ENCODE measurements at regions not wholly inside any gene's neighbourhood (a gene's known extent, or its start where the extent isn't known, plus 50 kb on each side); places are given as distances from the start of the nearest gene placed in this dataset.
"Not testable (repeated sequence)": the region's sequence is repeated elsewhere in the genome, so short reads cannot be mapped to it uniquely, and the experiment has no call there.

DNA sequence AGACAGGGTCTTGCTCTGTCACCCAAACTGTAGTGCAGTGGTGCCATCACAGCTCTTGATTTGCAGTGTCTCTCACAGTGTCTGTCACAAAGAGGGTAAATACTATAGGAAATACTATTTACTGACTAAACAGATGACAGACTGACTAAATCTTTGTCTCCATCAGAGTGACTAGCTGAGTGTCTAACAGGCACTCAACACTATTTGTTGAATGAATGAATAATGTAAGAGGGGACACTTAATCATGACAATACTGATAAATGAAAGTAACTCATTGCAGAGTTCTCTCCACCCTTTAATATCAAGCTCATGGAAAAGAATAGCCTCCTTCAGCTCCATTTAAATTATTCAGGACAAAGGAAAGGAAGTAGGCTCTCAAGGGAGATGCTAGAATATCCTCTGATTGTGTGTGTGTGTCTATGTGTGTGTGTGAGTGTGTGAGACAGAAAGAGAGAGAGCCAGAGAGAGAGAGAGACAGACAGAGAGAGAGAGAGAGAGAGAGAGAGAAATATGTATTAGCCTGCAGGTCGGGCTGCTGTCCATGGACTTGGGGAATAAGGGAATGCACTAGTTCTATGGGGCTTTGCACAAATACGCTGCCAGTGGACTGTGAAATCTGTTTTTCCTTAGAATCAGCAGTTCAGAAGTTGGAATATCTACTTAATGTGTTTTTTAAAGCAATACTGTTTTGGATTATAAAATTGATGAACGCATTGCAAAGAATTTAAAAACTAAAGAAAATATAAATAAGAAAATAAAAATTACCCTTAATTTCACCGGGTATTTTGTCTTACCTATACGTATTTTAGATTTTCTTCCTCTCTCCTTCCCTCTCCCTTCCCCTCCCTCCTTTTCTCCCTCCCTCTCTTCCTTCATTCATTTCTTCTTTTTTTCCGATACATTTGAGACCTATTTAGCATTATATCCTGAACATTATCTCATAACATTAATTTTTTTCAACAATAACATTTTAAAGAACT lies 132.9 kb upstream of the LRIG1 start:
- DNase-seq: no peak

DNA sequence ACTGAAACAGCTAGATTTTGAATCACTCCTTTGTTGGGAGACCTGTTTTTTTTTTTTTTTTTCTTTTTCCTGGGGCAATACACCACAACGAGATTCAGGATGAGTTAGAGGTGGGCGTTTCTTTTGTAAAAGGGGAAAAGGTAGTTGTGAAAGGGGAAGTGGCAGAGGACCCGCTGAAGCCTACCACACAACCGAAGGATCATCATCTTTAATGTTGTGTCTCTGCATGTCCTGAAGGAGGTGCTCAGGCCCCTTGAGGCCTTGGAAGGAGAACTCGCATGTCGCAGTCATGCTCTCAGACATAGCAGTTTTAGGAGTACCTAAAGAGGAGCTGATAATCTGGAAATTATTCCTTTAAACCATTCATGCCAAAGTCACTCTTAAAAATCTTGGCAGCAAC lies 137.9 kb upstream of the LRIG1 start:
- DNase-seq: no peak

DNA sequence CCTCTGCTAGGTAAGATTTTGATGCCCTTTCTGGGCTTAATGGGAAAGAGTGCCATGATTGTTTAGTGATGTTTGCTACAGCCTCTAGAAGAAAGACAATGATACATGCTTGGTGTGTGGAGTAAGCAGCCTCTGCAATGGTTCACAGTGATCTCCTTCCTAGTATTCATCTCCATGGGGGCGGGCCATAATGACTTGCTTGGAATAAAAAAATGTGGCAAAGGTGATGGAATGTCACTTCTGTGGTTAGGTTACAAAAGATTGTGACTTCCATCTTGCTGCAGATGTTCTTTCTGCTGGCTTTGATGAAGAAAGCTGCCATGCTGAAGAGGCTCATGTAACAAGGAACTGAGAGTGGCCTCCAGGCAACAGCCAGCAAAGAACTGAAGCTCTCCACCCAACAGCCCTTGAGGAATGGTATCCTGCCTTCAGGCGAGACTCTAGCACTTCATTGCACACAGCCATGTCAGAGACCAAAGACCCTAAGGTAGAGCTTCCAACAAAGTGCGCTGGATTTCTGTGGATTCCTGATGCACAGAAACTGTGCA lies 139.1 kb upstream of the LRIG1 start:
- DNase-seq: no peak

DNA sequence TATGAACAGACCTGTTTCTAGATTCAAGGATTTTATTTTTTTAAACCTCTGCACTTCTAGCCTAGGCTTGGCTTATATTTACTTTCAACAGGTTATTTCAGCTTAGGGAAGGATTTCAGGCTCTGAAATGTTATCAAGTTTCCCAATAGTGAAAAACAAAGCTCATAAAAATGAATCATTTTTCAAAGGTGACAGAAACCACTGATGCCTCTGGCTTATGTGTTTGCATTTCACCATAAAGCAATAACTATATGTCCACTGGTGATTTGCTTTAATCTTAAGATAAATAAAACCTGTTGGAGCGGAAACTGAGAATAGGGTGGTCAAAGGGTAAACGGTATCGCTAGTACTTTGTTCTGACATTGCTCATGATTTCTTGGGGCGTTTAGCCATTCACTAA lies 141.2 kb upstream of the LRIG1 start:
- DNase-seq: no peak

DNA sequence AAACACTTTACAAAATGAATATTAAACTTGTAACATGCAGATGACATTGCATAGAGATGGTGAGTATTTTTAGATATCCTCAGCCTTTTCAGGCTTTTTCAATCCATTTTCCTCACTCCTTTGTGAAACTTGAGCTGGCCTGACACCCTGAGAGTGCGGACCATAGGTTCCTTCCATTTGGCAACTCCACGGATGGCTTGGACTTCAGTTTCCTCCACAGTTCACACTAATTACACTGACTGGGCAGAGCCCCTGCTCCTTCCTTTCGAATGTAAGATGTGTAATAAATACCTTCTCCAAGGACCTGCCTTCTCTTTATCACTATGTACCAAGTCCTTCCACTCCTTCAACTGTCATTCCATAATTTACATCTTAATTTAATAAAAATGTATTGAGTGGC lies 141.7 kb upstream of the LRIG1 start:
- no peak for DNase-seq

DNA sequence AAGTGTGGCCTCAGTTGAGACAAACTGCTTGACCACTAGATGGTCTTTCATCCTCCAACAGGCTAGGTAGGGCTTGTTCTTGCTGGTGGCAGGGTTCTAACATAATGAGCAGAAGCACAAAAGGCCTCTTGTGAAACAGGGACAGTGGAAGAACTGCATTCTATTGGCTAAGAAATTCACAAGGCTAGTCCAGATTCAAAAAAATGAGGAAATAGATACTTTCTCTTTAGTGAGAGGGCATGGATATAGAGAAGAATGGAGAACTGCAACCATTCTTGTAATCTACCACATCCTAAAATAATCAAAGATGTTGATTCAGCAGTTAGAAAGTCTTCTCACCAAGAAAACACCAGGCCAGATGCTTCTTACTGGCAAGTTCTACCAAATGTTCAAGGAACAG lies 143.7 kb upstream of the LRIG1 start:
- DNase-seq: no peak

DNA sequence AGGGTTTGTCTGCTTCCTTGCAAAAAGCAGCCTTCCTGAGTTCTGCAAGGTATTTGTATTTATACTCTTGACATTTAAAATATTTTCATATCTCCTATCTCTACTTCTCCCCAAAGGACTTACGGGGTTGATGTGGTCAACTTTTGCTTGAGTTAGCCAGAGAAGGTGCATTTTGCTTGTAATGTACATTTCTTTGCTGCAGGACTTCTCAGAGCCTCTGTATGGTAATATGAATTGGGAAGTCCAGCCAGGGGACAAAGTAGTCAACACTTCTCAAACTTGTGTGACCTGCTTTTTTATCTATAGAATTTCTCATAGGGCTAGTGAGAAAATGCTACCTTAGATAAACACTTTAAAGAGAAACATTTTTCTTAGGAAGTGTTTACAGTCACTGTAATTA lies 148.2 kb upstream of the LRIG1 start:
- no peak for DNase-seq

DNA sequence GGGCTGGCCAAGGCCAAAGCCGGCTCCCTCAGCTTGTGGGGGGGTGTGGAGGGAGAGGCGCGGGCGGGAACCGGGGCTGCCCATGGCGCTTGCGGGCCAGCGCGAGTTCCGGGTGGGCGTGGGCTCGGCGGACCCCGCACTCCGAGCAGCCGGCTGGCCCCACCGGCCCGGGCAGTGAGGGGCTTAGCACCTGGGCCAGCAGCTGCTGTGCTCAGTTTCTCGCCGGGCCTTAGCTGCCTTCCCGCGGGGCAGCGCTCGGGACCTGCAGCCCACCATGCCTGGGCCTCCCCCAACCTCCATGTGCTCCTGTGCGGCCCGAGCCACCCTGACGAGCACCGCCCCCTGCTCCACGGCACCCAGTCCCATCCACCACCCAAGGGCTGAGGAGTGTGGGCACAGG lies 150.7 kb upstream of the LRIG1 start:
- DNase-seq: not testable (repeated sequence)

DNA sequence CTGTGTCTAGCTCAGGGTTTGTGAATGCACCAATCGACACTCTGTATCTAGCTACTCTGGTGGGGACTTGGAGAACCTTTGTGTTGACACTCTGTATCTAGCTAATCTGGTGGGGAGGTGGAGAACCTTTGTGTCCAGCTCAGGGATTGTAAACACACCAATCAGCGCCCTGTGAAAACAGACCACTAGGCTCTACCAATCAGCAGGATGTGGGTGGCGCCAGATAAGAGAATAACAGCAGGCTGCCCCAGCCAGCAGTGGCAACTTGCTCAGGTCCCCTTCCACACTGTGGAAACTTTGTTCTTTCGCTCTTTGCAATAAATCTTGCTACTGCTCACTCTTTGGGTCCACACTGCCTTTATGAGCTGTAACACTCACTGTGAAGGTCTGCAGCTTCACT lies 151.3 kb upstream of the LRIG1 start:
- DNase-seq: not testable (repeated sequence)

DNA sequence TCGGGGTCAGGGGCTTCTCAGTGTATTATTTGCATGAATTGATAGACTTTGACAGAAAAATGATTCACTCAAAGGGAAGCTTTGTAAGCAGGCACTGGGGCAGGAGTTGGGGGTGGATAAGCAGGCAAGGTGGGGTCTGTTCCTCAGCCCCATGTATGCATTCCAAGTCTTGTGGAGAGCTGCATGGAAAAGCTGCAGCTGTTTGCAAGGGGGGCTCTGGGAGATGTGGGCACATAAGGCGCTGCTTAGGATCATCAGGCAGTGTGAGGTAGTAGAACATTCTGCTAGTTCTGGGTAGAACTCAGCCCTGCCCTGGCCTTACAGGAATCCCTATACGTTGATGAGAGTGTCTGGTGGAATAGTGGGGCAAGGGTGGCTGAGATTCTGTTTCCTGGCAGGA lies 154.2 kb upstream of the LRIG1 start:
- no peak for DNase-seq

DNA sequence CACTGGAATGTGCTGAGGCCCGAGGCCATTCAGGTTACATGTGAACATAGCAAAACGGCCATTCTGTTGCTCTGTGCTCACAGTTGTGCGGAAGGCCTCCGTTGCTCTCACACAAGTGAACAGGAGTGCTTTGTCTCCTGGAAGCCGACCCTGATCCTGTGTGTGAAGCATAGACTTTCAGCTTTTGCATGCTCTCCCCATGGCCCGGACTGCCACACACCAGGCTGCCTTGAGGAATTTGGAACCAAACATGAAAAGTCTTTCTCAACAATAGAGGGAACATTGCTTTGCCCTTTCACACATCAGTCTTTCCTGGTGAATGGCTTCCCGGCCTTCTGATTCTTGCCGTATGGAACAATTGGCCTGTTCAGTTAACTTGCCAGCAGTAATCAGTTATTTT lies 154.8 kb upstream of the LRIG1 start:
- no peak for DNase-seq

DNA sequence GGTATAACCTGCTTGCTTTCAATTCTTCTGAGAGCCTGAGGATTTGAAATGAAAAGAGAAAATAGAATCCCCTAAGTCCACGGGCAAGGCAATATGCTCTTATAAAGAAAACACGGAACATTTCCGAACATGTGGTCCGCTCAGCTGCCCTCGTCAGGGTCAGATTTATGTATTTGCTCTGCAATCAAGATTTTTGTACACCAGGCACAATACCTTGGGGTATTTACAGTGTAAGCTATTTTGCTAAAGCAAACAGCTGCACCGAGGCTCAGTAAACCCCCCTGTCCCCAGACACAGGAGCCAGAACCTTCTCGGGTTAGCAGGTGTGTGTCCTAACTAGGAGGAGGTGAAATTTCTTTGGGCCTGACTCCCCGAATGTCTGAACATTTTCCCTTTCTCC lies 155.8 kb upstream of the LRIG1 start:
- DNase-seq: no peak

DNA sequence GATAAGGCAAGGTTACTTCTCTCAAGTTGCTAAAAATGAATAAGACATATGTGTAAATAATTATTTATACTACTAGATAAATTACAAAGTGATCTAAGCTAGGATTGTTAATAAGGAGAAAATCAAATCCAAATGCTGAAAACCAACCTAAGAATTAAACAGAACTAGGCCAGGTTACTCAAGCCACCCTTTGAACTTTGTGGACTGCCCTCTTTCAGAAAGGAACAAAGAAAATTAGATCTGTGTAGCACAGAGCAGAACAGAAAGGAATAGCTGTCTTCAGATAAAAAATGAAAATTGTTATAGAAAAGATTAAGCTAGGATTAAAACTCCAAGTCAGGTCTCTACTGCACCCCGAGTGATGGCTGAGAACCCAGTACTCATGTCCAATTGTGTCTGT lies 158.2 kb upstream of the LRIG1 start:
- DNase-seq: no peak

DNA sequence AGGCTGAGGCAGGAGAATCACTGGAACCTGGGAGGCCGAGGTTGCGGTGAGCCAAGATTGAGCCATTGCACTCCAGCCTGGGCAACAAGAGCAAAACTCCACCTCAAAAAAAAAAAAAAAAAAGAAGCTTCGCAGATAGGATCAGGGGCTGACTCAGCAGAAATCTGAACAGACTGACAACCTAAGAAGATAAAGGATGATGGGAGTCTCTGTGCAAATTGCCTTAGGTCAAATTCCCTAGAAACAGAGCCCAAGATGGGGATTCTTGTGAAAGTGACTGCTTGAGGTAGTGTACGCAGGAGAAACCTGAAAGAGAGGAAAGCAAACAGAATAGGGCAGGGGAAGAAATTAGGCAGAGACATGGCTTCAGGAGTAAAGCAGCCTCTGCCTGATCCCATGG lies 160.8 kb upstream of the LRIG1 start:
- DNase-seq: no peak

DNA sequence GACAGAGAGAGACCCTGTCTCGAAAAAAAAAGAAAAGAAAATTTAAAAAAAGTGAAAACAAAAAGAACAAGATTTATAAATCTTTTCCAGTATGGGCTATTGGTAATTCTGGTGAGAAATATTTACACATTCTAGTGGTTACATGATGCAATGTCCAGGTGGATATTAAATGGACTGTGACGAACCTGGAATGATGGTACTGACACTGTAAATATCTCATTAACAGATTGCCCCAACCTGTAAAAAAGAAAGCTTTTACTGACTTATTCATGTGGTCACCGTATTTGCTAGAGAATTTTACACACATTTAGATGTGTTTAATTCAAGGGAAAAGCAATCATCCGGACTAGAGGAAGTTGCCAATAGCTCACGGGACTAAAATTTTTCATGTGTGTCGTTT lies 162.1 kb upstream of the LRIG1 start:
- DNase-seq: no peak

DNA sequence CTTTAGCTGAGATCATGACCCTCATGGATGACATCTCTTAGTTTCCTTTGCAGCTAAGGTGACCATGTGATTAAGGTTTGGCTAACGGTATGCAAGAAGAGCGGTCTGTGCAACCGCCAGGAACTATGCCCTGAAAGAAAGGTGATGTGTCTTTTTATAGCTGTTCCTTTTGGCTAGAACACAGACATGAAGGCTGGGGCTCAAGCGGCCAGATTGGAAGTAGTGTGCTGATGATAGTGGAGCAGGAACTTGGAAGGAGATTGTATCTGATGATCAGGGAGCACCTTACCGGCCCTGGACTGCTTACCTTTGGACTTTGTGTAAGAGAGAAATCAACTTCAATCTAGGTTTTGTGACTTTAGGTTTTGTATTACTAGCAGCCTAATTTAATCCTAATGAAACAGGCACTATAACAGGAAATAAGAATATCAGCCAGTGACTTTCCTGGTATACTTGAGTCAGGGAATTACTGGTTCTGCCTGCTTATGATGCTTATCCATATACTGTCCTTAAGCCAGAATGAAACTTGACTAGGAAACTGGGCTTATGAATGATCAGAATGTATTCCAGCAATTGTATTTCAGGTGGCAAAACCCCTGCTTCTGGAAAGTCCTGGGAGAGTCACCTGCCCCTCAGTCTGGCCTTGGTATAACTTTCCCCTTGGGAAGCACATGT lies 164.3 kb upstream of the LRIG1 start:
- DNase-seq: no peak

DNA sequence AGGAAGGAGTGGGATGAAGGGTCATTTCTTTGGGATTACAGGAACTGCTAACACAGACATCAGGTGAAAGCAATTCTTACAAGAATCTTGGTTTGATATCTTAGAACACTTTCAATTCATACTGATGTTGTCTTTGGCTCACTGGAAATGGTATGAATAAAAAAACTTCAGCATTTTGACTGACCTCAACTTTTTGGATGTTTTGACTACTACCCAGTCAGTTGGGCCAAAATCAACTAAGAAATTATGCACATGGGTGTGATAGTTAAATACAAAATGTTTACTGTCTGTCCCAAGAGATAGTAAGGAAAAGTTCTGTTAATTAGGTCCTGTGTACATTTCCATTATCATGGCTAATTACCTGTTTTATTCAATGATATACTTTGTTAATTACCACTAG lies 165.5 kb upstream of the LRIG1 start:
- DNase-seq: no peak

DNA sequence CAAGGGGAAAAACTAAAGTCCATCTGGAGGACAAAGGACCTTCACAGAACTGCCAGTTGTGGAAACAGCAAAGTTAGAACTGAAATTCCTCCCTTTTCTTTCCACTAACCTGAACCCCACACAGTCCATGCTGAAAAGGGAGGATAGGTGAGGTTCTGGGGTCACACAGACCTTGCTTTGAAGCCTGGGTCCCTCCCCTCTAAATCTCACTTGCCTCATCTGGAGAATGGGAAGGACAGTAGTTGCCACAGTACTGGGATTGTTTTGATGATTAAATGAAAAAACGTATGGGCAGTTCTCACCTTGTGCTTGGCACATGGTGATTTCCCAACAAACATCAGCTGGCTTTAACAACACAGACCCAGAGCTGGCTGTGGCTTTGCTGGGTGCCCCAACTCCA lies 166.4 kb upstream of the LRIG1 start:
- no peak for DNase-seq

DNA sequence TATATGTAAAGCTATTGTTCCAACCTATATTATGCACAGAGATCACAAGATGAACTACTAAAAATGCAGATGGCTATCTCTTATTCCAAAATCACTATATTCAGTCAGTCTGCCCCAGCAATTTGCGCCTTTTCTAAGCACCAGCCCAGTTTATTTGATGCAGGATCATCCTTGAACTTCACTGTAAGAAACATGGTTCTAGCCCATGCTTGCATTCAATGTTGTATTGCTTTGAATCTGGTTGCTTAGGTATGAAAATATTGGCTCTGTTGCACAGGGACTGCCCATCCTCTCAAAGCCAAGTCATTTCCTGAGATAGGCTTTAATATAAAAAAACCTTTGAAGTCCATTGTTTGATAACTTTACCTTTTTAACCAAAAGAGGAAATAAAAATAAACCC lies 170.5 kb upstream of the LRIG1 start:
- no peak for DNase-seq

DNA sequence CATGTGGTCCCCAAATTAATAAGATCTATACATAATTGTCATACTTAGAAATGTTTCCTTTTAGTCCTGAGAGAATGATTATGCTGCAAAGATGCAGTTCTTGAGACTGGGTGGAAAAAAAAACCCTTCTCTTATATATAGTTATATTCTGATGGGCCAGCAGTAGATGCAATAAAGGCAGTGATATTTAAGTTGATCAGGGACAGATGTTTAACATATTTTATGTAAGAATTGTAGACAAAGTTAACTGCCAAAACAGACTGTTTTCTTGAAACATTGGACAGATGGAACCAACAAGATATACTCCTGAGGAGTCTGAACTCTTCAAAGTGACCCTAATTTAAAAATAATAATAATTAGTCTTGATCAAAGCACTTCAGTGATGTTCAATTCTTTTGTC lies 172.0 kb upstream of the LRIG1 start:
- DNase-seq: no peak

DNA sequence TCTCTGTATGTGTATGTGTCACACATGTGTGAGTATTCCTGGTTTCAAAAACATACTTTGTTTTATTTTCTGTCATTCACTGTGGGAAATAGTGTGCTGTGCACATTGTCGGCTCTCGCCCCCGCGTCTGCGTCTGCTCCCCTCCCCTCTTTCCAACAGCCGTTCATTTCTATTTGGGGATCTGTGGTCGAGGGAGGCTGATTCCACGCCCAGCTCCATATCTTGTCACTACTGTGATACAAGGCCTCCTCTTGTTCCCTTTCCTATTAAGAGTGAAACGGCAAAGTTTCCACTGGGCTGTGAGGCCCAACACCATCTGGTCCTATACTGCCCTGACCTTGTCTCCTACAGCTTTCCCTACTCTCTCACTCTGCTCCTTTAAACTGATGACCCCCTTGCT lies 172.5 kb upstream of the LRIG1 start:
- DNase-seq: peak; percentile 26

DNA sequence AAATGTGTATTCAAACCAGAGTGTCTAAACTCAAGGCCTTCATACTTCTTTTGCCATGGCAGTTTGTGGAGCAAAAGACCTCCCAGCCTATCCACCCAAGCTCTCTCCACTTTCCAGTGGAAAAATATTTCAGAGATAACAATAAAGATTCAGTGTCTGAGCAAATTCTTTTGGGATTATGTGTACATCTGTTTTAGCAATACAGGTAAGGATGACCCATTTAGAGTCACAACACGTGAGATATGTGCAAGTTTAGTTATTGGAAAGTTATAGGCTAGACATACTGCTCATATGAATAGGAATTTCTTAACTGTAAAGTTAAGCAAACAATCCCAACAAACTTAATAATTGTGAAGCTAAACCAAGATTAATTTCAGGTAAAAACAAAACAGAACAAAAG lies 174.5 kb upstream of the LRIG1 start:
- peak; percentile 79 for DNase-seq

DNA sequence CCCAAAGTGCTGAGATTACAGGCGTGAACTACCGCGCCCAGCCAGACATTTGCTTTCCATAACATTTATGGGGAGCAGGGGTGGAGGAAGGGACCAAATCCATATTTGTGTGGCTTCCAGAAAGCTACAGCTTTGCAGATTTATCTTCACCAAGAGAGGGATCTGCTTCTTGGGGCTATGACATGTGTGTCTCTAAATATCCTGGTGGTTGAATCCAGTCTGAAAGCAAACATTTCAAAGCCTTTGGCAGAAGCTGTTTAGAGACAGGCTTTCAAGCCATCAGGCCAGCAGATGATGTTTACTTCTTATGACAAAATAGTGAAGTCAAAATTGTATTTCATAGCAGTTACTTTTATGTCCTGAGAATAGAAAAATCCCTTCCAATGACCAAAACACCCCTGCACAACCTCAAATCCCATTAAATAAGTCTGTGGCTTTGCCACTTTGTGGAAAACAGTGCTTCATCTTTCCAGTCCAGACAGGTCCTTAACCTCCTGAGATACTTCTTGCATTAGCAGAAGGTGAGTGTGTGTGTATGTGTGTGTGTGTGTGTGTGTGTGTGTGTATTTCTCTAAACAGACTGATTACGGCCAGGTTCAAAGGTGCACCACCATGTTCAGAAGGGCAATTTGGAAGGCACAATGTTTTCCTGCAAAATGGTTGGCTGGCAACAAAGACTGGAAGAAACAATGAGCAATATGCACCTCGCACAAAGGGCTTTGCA lies 191.4 kb upstream of the LRIG1 start:
- no peak for DNase-seq

DNA sequence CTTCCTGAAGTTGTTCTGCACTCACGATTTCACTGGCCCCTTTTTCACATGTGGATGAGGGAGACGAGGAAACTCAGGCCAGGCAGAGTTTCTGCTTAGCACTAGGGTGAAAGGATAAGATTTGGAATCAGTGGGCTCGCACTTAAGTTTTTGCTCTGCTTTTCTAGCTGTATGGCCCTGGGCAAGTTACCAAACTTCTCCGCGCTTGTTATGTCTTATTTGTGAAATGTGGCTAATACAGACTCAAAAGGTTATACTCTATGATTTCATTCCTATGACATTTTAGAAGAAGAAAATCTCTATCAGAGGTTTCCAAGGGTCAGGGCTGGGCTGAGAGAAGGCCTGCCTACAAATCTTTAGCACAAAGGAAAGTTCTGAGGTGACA lies 191.9 kb upstream of the LRIG1 start:
- peak; percentile 16 for DNase-seq

Data from fibroblast of skin of right biceps (primary cell).